ENCODE measurements at regions not wholly inside any gene's neighbourhood (a gene's known extent, or its start where the extent isn't known, plus 50 kb on each side); places are given as distances from the start of the nearest gene placed in this dataset.

- BruUV-seq (replicated peaks): no TSS peak
- peaks cover 5% of the 10 kb centered on the region for H3K4me1 ChIP-seq
- no peaks in the 10 kb centered on the region for H3K36me3 ChIP-seq (ENCODE audit: control insufficient read depth, insufficient read depth, low read length)
- H3K27me3 Mint-ChIP-seq (ENCODE audit: insufficient read depth, unreplicated experiment): peaks cover 8% of the 10 kb centered on the region
- no peak overlapping the region for H3K4me3 Mint-ChIP-seq (ENCODE audit: unreplicated experiment)
- H3K27me3 ChIP-seq (replicated peaks; ENCODE audit: control insufficient read depth, insufficient read depth, low read length): no peaks in the 10 kb centered on the region
- no peaks in the 10 kb centered on the region for H3K9me3 Mint-ChIP-seq (ENCODE audit: unreplicated experiment)
- CTCF ChIA-PET: no interaction called here
- POLR2A ChIA-PET: no interaction called here
- no peak overlapping the region for H3K4me3 ChIP-seq (ENCODE audit: low read depth, low read length)
- TF ChIP-seq CTCF (IDR thresholded peaks at IDR 0.05; ENCODE audit: insufficient read depth in 1 of 2, low read depth in 1 of 2, low read length in 1 of 2, severe bottlenecking in 1 of 2, unreplicated experiment in 1 of 2): no peak
- intact Hi-C loops (cut with micrococcal nuclease; ENCODE audit: unreplicated experiment): no loop called here
- no peak for DNase-seq
- no peaks in the 10 kb centered on the region for H3K36me3 Mint-ChIP-seq (ENCODE audit: insufficient read depth, unreplicated experiment)
- H3K27ac Mint-ChIP-seq (ENCODE audit: unreplicated experiment): no peak overlapping the region
- peaks cover 7% of the 10 kb centered on the region for H3K4me1 Mint-ChIP-seq (ENCODE audit: low read depth, unreplicated experiment)
- no peaks in the 10 kb centered on the region for H3K9me3 ChIP-seq
These were observed 128.3 kb upstream of the FRY start for GRCh38 chr13:31903111-31903815.

DNA sequence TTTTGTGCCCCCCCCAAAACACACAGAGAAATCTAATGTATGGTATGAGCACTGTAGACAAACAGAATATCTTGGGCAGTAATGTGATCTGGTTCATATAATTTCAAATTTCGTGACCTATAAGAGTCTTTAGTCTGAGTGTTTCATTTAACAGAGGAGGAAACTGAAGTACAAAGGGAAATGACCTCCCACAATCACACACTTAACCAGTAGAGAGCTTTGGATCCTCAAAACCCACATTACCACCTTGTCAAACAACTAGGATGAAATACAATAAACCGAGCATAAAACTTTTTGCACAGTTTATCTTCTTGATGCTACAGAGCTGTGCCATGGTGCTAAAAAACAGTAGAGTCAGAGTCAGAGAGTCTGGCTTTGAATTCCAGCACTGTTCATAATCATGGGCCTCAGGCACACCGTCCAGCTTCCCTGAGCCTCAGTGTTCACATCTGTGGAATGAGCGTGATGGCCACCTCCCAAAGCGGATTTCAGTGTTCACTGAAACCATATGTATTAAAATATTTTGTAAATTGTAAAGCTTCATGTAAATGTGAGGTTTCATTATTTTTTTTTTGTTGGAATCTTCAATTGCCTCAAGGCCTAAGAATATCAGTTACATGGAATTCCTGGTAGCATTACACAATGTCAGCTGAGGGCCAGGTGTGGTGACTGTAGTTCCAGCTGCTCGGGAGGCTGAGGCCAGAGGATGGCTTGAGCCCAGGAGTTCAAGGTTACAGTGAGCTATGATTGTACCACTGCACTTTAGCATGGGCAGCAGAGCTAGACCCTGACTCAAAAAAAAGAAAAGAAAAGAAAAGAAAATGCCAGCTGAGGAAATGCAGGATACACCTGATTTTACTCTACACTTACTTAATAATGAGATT is 126.4 kb upstream of the FRY start:
- POLR2A ChIA-PET: no interaction called here
- TF ChIP-seq CTCF (IDR thresholded peaks at IDR 0.05; ENCODE audit: insufficient read depth in 1 of 2, low read depth in 1 of 2, low read length in 1 of 2, severe bottlenecking in 1 of 2, unreplicated experiment in 1 of 2): no peak
- no peaks in the 10 kb centered on the region for H3K9me3 ChIP-seq
- no peak overlapping the region for H3K27ac Mint-ChIP-seq (ENCODE audit: unreplicated experiment)
- peaks cover 8% of the 10 kb centered on the region for H3K27me3 Mint-ChIP-seq (ENCODE audit: insufficient read depth, unreplicated experiment)
- H3K9me3 Mint-ChIP-seq (ENCODE audit: unreplicated experiment): no peaks in the 10 kb centered on the region
- CTCF ChIA-PET: interaction anchor here (0.6 kb wide), 1 partner anchor 109 kb away, joined by 4 read pairs; no protein-coding TSS in a partner anchor
- peaks cover 7% of the 10 kb centered on the region for H3K4me1 Mint-ChIP-seq (ENCODE audit: low read depth, unreplicated experiment)
- H3K36me3 Mint-ChIP-seq (ENCODE audit: insufficient read depth, unreplicated experiment): no peaks in the 10 kb centered on the region
- BruUV-seq (replicated peaks): no TSS peak
- no peak overlapping the region for H3K4me3 ChIP-seq (ENCODE audit: low read depth, low read length)
- no peaks in the 10 kb centered on the region for H3K27me3 ChIP-seq (replicated peaks; ENCODE audit: control insufficient read depth, insufficient read depth, low read length)
- H3K4me1 ChIP-seq: peaks cover 15% of the 10 kb centered on the region
- no peaks in the 10 kb centered on the region for H3K36me3 ChIP-seq (ENCODE audit: control insufficient read depth, insufficient read depth, low read length)
- intact Hi-C loops (cut with micrococcal nuclease; ENCODE audit: unreplicated experiment): no loop called here
- H3K4me3 Mint-ChIP-seq (ENCODE audit: unreplicated experiment): no peak overlapping the region
- no peak for DNase-seq

DNA sequence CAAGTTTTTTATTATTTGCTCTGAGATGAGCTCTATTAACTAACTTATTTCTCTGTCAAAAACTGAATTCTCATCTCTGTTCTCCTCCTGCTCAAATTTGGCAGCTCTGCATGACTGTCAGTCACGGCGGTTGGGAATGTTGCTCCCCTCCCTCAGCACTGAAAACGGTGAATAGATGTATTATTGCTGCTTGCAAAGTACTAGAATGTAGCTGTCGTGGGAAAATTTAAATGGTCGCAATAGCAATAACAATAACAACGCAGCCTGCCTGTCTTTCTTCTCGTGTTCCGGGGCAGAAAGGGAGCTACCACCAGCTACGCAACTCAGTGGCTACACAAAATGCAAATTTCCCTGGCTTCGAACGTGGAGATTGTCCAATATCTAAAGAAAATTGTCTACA is 125.6 kb upstream of the FRY start:
- no peak for TF ChIP-seq CTCF (IDR thresholded peaks at IDR 0.05; ENCODE audit: insufficient read depth in 1 of 2, low read depth in 1 of 2, low read length in 1 of 2, severe bottlenecking in 1 of 2, unreplicated experiment in 1 of 2)
- POLR2A ChIA-PET: no interaction called here
- CTCF ChIA-PET: no interaction called here
- Mint-ChIP-seq H3K27me3 (ENCODE audit: insufficient read depth, unreplicated experiment) (peaks cover 8% of the 10 kb centered on the region), H3K4me3 (ENCODE audit: unreplicated experiment) (no peak overlapping the region), H3K27ac (ENCODE audit: unreplicated experiment) (no peak overlapping the region), H3K36me3 (ENCODE audit: insufficient read depth, unreplicated experiment) (no peaks in the 10 kb centered on the region), H3K9me3 (ENCODE audit: unreplicated experiment) (no peaks in the 10 kb centered on the region), H3K4me1 (ENCODE audit: low read depth, unreplicated experiment) (peaks cover 7% of the 10 kb centered on the region)
- peaks cover 15% of the 10 kb centered on the region for H3K4me1 ChIP-seq
- H3K9me3 ChIP-seq: no peaks in the 10 kb centered on the region
- no peak for DNase-seq
- intact Hi-C loops (cut with micrococcal nuclease; ENCODE audit: unreplicated experiment): no loop called here
- no peak overlapping the region for H3K4me3 ChIP-seq (ENCODE audit: low read depth, low read length)
- no peaks in the 10 kb centered on the region for H3K36me3 ChIP-seq (ENCODE audit: control insufficient read depth, insufficient read depth, low read length)
- no TSS peak for BruUV-seq (replicated peaks)
- no peaks in the 10 kb centered on the region for H3K27me3 ChIP-seq (replicated peaks; ENCODE audit: control insufficient read depth, insufficient read depth, low read length)

All from Caco-2 (cell line).